Large intestine (tissue), 3 donors: ENCODE measurements at regions not wholly inside any gene's neighbourhood (a gene's known extent, or its start where the extent isn't known, plus 50 kb on each side); places are given as distances from the start of the nearest gene placed in this dataset.

ENCODE experiments used
- DNase-seq, 2 donors: peaks; one replicate each; pipeline versions ENCODE4 v3.0.0 to v3.0.0-alpha.2; 2013
- H3K27ac ChIP-seq: one replicate; pipeline ENCODE4 v1.5.1; 2013; ENCODE audit warnings: low read length
- H3K27me3 ChIP-seq: 2 replicates; pipeline ENCODE4 v1.6.1; 2013; ENCODE audit warnings: low read length; ENCODE audit not compliant: control insufficient read depth, insufficient read depth
- H3K36me3 ChIP-seq: 2 replicates; pipeline ENCODE4 v1.6.1; 2013; ENCODE audit warnings: low read length; ENCODE audit not compliant: control insufficient read depth, insufficient read depth
- H3K4me1 ChIP-seq: one replicate; pipeline ENCODE4 v1.6.1; 2013; ENCODE audit warnings: low read length; ENCODE audit not compliant: control insufficient read depth, insufficient read depth
- H3K4me3 ChIP-seq: one replicate; pipeline ENCODE4 v1.5.1; 2013; ENCODE audit warnings: low read length
- H3K9me3 ChIP-seq: one replicate; pipeline ENCODE4 v1.6.1; 2013; ENCODE audit warnings: mild to moderate bottlenecking, low read depth, low read length, moderate library complexity; ENCODE audit not compliant: control insufficient read depth
- WGBS: methylation state at CpG from one replicate; pipeline ENCODE4 v1.1.5; 2013; ENCODE audit warnings: low lambda C conversion rate; ENCODE audit not compliant: insufficient coverage; 5-methylcytosine and 5-hydroxymethylcytosine counted together

DNA sequence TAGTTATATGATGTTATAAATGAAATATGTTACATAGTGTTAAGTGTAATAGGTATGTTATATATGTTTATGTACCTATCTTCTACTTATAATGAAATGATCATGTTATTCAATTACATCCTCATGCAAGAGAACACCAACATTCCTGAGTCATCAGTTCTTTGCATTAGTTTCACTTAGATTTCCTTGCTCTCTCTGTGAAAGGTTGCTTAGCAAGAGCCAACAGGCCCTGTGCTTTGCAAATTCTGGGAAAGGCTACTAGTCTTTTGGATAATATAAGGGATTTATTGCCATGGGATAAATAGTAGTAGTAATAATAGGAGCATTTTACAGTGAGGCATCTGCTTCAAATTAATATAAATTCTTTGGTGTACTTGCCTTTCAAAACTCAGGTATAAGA is 274.8 kb downstream of the SP3 start:
- DNase-seq, result no peak
- no peaks in the 10 kb centered on the region for H3K9me3 ChIP-seq
- H3K27ac ChIP-seq, result no peak overlapping the region
- no peaks in the 10 kb centered on the region for H3K4me1 ChIP-seq
- H3K36me3 ChIP-seq, result no peaks in the 10 kb centered on the region
- H3K27me3 ChIP-seq, result no peaks in the 10 kb centered on the region
- H3K4me3 ChIP-seq, result no peak overlapping the region

DNA sequence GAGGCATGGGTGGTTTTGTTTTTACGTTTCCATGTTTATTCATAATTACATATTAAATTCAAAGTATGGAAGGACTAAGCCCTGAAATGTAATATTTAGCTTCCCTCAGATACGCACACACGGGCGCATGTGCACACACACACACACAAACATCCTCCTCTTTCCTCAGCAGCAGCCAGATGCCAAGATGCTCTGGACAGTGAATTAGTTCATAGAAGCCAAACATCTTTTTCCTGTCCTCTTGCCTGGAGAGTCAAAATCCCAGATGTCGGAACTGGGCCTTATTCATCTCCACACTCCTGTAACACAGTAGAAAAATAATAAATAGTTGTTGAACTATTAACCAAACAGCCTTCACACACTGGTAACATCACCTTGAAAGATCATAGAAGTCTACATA is 273.1 kb downstream of the SP3 start:
- Histone ChIP-seq H3K27ac (no peak overlapping the region), H3K9me3 (no peaks in the 10 kb centered on the region), H3K4me1 (no peaks in the 10 kb centered on the region), H3K4me3 (no peak overlapping the region), H3K27me3 (no peaks in the 10 kb centered on the region), H3K36me3 (no peaks in the 10 kb centered on the region)
- 84% methylated on average over 3 of the region's 5 CpGs for WGBS
- DNase-seq, result no peak

DNA sequence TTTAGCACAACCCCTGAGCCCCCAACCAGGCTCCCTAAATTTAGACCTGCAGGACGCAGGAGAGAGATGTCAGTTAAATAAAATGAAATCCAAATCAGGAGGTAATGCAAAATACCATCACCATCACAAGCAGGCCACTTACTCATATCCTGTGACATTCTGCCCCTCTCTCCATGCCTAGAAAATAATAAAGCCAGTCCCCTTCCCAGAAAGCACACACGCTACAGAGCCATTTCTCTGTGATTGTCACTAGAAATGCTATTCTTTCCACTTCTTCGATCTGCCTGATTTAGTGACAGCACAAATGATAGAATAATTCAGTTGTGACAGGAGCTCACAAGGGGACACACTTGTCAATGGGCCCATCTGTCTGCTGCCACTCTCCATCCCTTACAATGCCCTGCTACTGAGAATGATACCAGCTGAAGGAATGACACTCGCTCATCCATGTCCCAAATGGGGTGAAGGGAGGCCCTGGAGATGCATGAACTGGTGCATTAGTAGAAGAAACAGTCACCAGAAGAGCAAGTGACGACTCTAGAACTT is 272.1 kb downstream of the SP3 start:
- DNase-seq, result no peak
- Histone ChIP-seq H3K9me3 (no peaks in the 10 kb centered on the region), H3K4me1 (no peaks in the 10 kb centered on the region), H3K4me3 (no peak overlapping the region), H3K27ac (no peak overlapping the region), H3K36me3 (no peaks in the 10 kb centered on the region), H3K27me3 (no peaks in the 10 kb centered on the region)
- WGBS, result 100% methylated on average over 1 of the region's 5 CpGs

DNA sequence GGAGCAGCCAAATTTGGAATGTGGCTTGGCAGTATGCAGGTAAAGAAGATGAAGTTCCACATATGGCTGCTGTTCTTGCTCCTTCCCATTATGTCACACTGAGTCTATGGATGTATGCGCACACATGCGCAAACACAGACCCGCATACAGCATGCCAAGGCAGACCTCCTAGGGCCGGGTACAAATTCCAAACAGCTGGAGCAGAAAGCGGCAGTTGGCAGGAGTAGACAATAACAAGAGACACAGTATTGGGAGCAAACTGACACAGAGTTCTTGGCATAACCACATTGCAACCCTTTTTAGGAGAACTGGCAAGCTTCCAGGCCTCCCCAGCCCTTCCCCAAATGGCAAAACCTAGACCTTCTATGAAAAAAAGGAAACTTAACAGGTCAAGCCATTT is 268.9 kb downstream of the SP3 start:
- Histone ChIP-seq H3K27ac (no peak overlapping the region), H3K9me3 (no peaks in the 10 kb centered on the region), H3K4me3 (no peak overlapping the region), H3K27me3 (no peaks in the 10 kb centered on the region), H3K36me3 (no peaks in the 10 kb centered on the region), H3K4me1 (no peaks in the 10 kb centered on the region)
- WGBS, result 60% methylated on average over 1 of the region's 5 CpGs
- DNase-seq, result no peak

DNA sequence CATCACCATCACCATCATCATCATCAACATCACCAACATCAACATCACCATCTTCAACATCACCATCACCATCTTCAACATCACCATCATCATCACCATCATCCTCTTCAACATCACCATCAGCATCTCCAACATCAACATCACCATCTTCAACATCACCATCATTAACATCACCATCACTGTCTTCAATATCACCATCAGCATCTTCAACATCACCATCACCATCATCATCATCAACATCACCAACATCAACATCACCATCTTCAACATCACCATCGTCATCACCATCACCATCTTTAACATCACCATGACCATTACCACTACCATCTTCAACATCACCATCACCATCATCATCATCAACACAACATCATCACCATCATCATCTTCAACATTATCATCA is 267.2 kb downstream of the SP3 start:
- whole genome bisulfite sequencing, result 100% methylated on average over 1 of the region's 1 CpG
- Histone ChIP-seq H3K4me3 (no peak overlapping the region), H3K9me3 (no peaks in the 10 kb centered on the region), H3K27ac (no peak overlapping the region), H3K36me3 (no peaks in the 10 kb centered on the region), H3K4me1 (no peaks in the 10 kb centered on the region), H3K27me3 (no peaks in the 10 kb centered on the region)
- no peak for DNase-seq

DNA sequence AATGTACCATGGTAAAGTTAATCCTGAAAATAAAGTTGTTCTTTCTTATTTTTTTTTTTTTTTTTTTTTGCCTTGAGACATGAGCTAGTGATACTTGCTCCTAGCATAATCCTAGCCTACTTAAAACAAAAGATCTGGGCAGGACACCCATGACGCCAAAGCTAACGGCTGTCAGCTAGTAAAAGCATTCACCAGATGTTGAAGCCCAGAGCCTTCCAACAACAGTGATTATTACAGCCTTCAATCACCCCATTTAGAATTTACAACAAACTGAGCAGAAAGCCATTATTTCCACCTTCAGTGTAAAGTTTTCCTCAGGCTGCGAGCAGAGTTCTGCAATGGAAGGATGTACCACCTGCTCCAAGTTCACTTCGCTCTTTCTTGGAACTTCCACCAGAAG is 259.5 kb downstream of the SP3 start:
- no CpG with 5 or more reads among the region's 4 CpGs for WGBS
- Histone ChIP-seq H3K27ac (no peak overlapping the region), H3K9me3 (no peaks in the 10 kb centered on the region), H3K4me1 (no peaks in the 10 kb centered on the region), H3K36me3 (no peaks in the 10 kb centered on the region), H3K4me3 (no peak overlapping the region), H3K27me3 (no peaks in the 10 kb centered on the region)
- no peak for DNase-seq

DNA sequence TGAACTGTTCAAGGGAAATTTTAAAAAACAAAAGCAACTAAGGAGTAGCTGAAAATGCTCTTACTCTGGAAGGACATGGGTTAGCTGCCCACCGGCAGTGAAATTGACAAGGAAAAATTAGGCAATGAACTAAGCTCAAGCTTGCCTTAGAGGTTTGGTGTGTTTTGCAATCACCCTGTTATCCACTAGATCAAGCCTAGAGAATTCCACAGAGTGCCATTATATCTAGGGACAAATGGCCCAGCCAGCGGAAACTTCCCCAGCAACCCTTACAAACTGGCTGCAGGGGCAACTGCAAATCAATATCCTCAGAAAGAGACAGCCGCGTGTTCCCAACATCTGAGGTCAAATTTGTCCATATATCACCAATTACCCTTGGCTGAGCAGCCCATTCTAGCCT is 258.2 kb downstream of the SP3 start:
- Histone ChIP-seq H3K4me3 (no peak overlapping the region), H3K27me3 (no peaks in the 10 kb centered on the region), H3K4me1 (no peaks in the 10 kb centered on the region), H3K9me3 (no peaks in the 10 kb centered on the region), H3K36me3 (no peaks in the 10 kb centered on the region), H3K27ac (no peak overlapping the region)
- WGBS, result no CpG with 5 or more reads among the region's 4 CpGs
- DNase-seq, result no peak

DNA sequence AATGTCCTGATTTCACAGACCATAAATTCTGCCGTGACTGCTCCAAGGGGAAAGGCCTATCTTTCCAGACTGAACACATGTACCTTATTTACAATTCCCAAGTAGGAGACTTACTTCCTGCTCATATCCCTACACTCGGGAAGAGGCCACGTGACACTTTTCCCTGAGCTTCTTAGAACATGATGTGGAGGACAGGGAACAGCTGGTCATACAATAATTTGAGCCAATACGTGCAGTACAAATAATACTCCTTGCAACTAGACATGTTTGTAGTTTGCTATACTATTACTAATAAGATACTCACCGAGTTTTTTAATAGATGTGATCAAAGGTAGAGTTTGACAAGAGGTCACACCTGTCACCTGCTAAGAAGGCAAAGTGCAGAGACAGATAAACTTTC is 256.4 kb downstream of the SP3 start:
- no peak overlapping the region for H3K4me3 ChIP-seq
- H3K4me1 ChIP-seq, result no peaks in the 10 kb centered on the region
- H3K9me3 ChIP-seq, result no peaks in the 10 kb centered on the region
- DNase-seq, result peak; percentile 55 to 79
- WGBS, result 20% methylated on average over 3 of the region's 5 CpGs
- H3K36me3 ChIP-seq, result no peaks in the 10 kb centered on the region
- no peaks in the 10 kb centered on the region for H3K27me3 ChIP-seq
- no peak overlapping the region for H3K27ac ChIP-seq

DNA sequence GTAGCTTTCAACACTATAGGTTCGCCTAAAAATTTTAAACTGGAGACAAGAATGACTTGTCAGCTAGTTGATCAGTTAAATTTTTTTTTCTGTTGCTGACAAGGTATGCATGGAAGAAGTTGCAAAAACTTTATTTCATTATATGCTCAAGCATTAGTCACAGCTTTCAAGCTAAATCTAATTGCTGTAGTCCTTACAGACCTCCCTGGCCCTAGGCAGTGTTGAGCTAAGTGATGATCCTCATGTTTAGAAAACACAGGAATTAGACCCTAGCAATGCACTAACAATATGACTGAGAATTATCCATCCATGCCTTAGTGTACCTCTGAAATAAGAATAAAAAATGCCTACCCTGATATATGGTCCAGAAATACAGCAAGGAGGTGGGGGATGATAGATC is 253.4 kb downstream of the SP3 start:
- Histone ChIP-seq H3K36me3 (no peaks in the 10 kb centered on the region), H3K4me1 (no peaks in the 10 kb centered on the region), H3K27ac (no peak overlapping the region), H3K4me3 (no peak overlapping the region), H3K27me3 (no peaks in the 10 kb centered on the region), H3K9me3 (no peaks in the 10 kb centered on the region)
- no peak for DNase-seq
- WGBS, result no CpG with 5 or more reads among the region's 1 CpG

DNA sequence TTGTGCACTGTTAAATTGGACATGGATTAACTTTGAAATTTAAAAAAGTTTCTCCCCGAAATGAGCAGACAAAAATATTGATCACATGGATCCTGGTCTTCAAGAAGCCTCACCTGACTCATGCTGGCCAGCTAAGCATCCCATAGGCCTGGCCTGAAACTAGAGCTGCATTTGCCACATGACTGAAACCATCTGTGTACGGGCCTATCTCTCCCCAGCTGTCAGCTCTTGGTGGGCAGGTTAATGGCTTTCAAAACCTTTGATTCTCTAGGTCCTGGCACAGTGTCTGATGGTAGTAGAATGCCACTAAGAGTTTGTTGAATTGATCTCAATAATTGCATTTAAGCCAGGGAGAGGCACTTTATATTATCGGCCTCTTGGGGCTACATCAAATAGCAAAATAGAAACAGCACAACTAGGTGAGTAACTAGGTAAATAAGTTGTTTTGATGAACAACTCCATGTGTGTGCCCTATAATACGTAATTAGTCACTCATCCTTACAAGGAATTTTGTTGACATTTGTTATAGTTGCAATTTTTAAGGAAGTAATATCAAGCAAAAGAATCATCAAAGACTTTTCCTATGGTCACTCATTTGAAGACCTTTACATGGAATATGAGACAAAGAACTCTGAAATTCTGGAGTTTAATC is 251.1 kb downstream of the SP3 start:
- DNase-seq, result no peak
- no CpG with 5 or more reads among the region's 4 CpGs for WGBS
- H3K27ac ChIP-seq, result no peak overlapping the region

DNA sequence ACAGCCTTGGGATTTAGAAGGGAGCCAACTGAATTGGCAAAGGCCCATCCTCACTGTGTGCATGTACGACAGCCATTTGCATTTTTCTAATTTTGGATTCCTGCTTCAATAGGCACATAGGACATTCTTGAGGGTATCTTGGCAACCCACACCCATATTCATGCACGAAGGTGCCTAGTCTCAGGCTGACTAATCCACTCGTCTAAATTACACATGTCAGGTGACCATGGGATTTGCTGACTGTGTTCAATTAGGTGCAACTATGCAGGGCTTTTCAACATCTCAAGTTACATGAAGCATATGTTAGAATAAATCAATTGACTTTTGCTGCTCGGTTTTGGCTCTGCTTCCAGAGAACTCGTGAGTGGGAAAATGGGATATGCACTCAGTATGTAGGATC is 249.7 kb downstream of the SP3 start:
- H3K27me3 ChIP-seq, result no peaks in the 10 kb centered on the region
- H3K27ac ChIP-seq, result no peak overlapping the region
- H3K4me3 ChIP-seq, result no peak overlapping the region
- H3K9me3 ChIP-seq, result no peaks in the 10 kb centered on the region
- no CpG with 5 or more reads among the region's 5 CpGs for WGBS
- H3K4me1 ChIP-seq, result no peaks in the 10 kb centered on the region
- H3K36me3 ChIP-seq, result no peaks in the 10 kb centered on the region
- no peak for DNase-seq

More for the DNA sequence above, 251.1 kb downstream of the SP3 start:
- H3K27me3 ChIP-seq, result no peaks in the 10 kb centered on the region
- H3K36me3 ChIP-seq, result no peaks in the 10 kb centered on the region
- H3K4me1 ChIP-seq, result no peaks in the 10 kb centered on the region
- H3K4me3 ChIP-seq, result no peak overlapping the region
- no peaks in the 10 kb centered on the region for H3K9me3 ChIP-seq
